A673 (cell line): ENCODE measurements at regions not wholly inside any gene's neighbourhood (a gene's known extent, or its start where the extent isn't known, plus 50 kb on each side); places are given as distances from the start of the nearest gene placed in this dataset.
A peak's percentile ranks its signal among the peaks of the same experiment; 100 is the strongest.

Experiments used
- BruUV-seq: library from RNA; stranded (reverse); fragments of 400-500 nt; replicated peaks from 2 replicates; lab custom pipeline; 2021; lab: Mats Ljungman, UMichigan
- CTCF ChIA-PET: fragments of 300-600 bp; sonication (Branson Sonifier 250); formaldehyde crosslinking; loops from one replicate; lab custom pipeline; 2022; ENCODE audit warnings: antibody characterized with exemption; lab: Charles Lee
- POLR2A ChIA-PET: fragments of 300-600 bp; sonication (Branson Sonifier 250); formaldehyde crosslinking; loops from one replicate; lab custom pipeline; 2022; ENCODE audit warnings: antibody characterized with exemption; ENCODE audit not compliant: low non-redundant PET; lab: Charles Lee
- DNase-seq: peaks from one replicate; pipeline ENCODE4 v3.0.0-alpha.2; 2015; ENCODE audit warnings: low spot score
- H3K27ac ChIP-seq: fragments of 200-600 bp; sonication (generic); 2 replicates; pipeline ENCODE4 v1.5.1; 2016; ENCODE audit warnings: mixed run types, low read depth, mild to moderate bottlenecking, mixed read lengths, antibody characterized with exemption, low read length; ENCODE audit not compliant: poor library complexity, severe bottlenecking
- H3K27me3 ChIP-seq: fragments of 200-600 bp; sonication (generic); replicated peaks from 2 replicates; pipeline ENCODE4 v1.6.1; 2017; ENCODE audit warnings: mixed run types, low read depth, mild to moderate bottlenecking, mixed read lengths, antibody characterized with exemption, low read length; ENCODE audit not compliant: insufficient read depth, poor library complexity
- H3K36me3 ChIP-seq: fragments of 200-600 bp; sonication (generic); 2 replicates; pipeline ENCODE4 v1.6.1; 2016; ENCODE audit warnings: mixed run types, mild to moderate bottlenecking, mixed read lengths, antibody characterized with exemption, low read length; ENCODE audit not compliant: insufficient read depth, poor library complexity, severe bottlenecking
- H3K4me1 ChIP-seq: fragments of 200-600 bp; sonication (generic); 2 replicates; pipeline ENCODE4 v1.6.1; 2017; ENCODE audit warnings: mixed run types, mild to moderate bottlenecking, mixed read lengths, antibody characterized with exemption, low read length; ENCODE audit not compliant: insufficient read depth, poor library complexity, severe bottlenecking
- H3K4me3 ChIP-seq: fragments of 200-600 bp; sonication (generic); 2 replicates; pipeline ENCODE4 v1.5.1; 2016; ENCODE audit warnings: low read depth, mixed run types, mild to moderate bottlenecking, mixed read lengths, low read length; ENCODE audit not compliant: poor library complexity, severe bottlenecking
- H3K9me3 ChIP-seq: fragments of 200-600 bp; sonication (generic); 2 replicates; pipeline ENCODE4 v1.6.1; 2016; ENCODE audit warnings: mixed run types, low read depth, mild to moderate bottlenecking, mixed read lengths, antibody characterized with exemption, low read length; ENCODE audit not compliant: poor library complexity, severe bottlenecking
- EZH2 ChIP-seq: fragments of 200-600 bp; sonication (generic); IDR thresholded peaks from 2 replicates; pipeline ENCODE4 v1.6.1; 2017; ENCODE audit warnings: borderline replicate concordance, low read depth, mild to moderate bottlenecking, mixed read lengths, antibody characterized with exemption, low read length; ENCODE audit not compliant: poor library complexity, severe bottlenecking
- intact Hi-C: fragments of 100-400 bp; cut with micrococcal nuclease; formaldehyde crosslinking; loops from one replicate; pipeline ENCODE4 v1.10.0; 2022; ENCODE audit not compliant: unreplicated experiment
- TF ChIP-seq, protein P1 (sequence below): fragments of 300-800, 200-600 bp; sonication (generic); conservative IDR thresholded peaks from 2 replicates; pipeline ENCODE4 v1.5.1; 2017; ENCODE audit warnings: low read depth, mild to moderate bottlenecking, antibody characterized with exemption, low read length, moderate library complexity, mixed read lengths

DNA sequence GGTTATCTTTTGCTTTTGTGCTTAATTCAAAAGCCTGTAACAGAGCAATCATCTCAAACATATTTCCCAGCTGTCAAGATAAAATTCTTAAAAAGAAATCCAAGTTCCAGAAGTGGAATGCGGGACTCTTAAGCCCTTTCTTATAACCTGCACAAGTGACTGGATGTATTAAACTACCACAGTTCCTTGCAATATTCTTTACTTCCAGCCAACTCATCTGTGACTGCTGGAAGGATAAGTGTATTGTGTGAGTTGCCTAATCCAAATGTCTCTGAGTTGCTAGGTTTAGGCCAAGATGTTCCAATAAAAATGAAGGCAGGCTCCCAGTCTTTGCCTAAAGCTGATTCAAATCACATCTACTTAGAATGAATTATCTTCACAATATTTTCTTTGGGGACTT is 159.2 kb upstream of the SLC24A2 start:
- intact Hi-C loops = loop anchor here (5.0 to 10.0 kb wide), 2 partner anchors 119 to 767 kb away; no protein-coding TSS in a partner anchor
- no TSS peak for BruUV-seq
- Histone ChIP-seq H3K27me3 (no peaks in the 10 kb centered on the region), H3K9me3 (no peaks in the 10 kb centered on the region), H3K36me3 (no peaks in the 10 kb centered on the region), H3K27ac (no peak overlapping the region), H3K4me3 (no peak overlapping the region), H3K4me1 (peaks cover 16% of the 10 kb centered on the region)
- POLR2A ChIA-PET = no interaction called here
- peak; percentile 22 for DNase-seq
- CTCF ChIA-PET = no interaction called here
- no peak for TF ChIP-seq EZH2
- TF ChIP-seq, protein P1, sequence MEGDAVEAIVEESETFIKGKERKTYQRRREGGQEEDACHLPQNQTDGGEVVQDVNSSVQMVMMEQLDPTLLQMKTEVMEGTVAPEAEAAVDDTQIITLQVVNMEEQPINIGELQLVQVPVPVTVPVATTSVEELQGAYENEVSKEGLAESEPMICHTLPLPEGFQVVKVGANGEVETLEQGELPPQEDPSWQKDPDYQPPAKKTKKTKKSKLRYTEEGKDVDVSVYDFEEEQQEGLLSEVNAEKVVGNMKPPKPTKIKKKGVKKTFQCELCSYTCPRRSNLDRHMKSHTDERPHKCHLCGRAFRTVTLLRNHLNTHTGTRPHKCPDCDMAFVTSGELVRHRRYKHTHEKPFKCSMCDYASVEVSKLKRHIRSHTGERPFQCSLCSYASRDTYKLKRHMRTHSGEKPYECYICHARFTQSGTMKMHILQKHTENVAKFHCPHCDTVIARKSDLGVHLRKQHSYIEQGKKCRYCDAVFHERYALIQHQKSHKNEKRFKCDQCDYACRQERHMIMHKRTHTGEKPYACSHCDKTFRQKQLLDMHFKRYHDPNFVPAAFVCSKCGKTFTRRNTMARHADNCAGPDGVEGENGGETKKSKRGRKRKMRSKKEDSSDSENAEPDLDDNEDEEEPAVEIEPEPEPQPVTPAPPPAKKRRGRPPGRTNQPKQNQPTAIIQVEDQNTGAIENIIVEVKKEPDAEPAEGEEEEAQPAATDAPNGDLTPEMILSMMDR = no peak

DNA sequence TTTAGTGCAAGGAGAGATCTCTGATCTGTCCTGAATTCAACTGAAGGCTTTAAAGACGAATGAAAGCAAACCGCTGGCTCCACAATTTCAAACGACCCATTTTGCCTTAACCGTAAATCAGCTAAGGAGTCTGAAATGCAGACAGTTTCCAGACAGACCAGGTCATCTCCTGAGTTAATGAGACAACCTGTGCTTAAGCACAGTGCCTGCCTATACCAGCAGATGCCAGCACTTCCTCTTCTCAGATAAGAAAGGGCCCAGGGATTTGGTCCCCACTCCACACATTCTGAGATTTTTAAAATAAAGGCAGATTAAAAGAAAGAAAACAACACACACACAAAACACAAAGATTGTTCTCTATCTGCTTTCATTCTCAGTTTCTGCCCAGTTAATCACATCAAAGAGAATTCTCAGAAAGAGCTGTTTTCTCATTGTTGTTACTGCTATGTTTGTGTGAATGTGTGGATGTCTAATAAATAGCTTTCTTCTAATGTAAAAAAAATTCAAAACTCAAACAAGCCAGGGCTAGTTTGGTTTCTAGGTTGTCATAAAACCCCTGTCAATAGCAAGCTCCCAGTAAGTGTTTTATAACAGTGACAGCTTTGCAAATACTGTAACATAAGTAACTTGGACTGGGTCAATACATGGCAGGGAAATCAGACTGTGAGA is 157.7 kb upstream of the SLC24A2 start:
- peaks cover 21% of the 10 kb centered on the region for H3K4me1 ChIP-seq
- no peak overlapping the region for H3K4me3 ChIP-seq
- TF ChIP-seq, protein P1 = peak; percentile 62
- no peak for TF ChIP-seq EZH2
- ChIA-PET POLR2A (interaction anchor here (0.7 kb wide), 1 partner anchor 675 kb away, joined by 4 read pairs; no protein-coding TSS in a partner anchor), CTCF (interaction anchor here (0.6 to 0.8 kb wide), 2 partner anchors 124 to 1164 kb away, joined by 3 read pairs; no protein-coding TSS in a partner anchor)
- H3K36me3 ChIP-seq = no peaks in the 10 kb centered on the region
- intact Hi-C loops = loop anchor here (5.0 to 10.0 kb wide), 2 partner anchors 121 to 768 kb away; no protein-coding TSS in a partner anchor
- H3K9me3 ChIP-seq = no peaks in the 10 kb centered on the region
- no TSS peak for BruUV-seq
- H3K27me3 ChIP-seq = no peaks in the 10 kb centered on the region
- DNase-seq = peak; percentile 57
- H3K27ac ChIP-seq = no peak overlapping the region

DNA sequence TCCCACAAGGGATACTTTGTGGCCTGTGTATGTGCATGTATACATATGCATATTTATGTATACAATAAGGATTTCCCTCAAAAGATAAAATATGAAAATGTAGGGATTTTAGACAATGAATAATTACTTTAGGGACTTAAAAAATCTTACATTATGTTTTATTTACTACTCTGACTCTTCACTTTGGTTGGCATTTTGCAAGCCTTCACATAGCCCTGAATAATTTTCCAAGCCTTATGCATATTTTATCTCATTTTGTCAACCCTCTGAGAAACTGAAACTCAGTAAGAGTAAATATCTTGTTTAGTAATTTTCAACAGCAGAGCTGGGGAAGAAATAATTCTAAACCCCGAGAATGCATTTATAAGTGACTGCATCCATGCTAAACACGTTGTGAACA is 153.0 kb upstream of the SLC24A2 start:
- no peaks in the 10 kb centered on the region for H3K36me3 ChIP-seq
- CTCF ChIA-PET = no interaction called here
- BruUV-seq = no TSS peak
- DNase-seq = no peak
- no peaks in the 10 kb centered on the region for H3K9me3 ChIP-seq
- peaks cover 11% of the 10 kb centered on the region for H3K4me1 ChIP-seq
- H3K4me3 ChIP-seq = no peak overlapping the region
- TF ChIP-seq, protein P1 = no peak
- no peak for TF ChIP-seq EZH2
- intact Hi-C loops = loop anchor here (10.0 kb wide), 1 partner anchor 773 kb away; no protein-coding TSS in a partner anchor
- POLR2A ChIA-PET = no interaction called here
- no peaks in the 10 kb centered on the region for H3K27me3 ChIP-seq
- H3K27ac ChIP-seq = no peak overlapping the region
